ENCODE measurements at regions not wholly inside any gene's neighbourhood (a gene's known extent, or its start where the extent isn't known, plus 50 kb on each side); places are given as distances from the start of the nearest gene placed in this dataset.

- DNase-seq = no peak
Measured at GRCh38 chr5:67383451-67383850, 186.9 kb upstream of the CD180 start.

DNA sequence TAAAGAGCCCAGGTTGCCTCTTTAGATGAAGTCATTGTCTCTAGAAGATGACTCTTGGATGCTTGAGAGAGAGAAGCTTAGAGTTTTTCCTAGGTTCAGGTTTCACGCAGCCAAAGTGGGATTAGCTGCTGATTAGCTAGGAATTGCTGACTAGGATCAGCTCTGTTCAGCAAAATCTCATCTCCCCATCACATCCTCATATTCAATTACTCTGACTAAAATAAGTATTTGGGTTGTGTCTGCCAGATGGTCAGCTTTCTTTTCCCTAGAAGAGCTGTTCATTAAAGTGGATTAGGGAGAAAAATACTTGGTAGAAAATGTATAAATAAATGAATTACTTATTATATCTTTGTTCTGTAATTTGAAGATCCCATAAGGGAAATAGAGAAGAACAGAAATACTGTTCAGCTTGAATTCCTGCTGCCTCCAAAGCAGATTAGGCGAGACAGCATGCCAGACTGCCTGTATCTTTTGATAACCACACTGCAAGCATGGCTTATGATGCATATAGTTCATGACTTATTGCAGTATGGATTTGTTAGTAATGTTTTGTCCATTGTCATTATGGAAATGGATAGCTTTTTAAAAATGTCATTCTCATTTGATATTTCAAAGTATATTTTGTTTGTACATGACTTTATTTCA lies 184.8 kb upstream of the CD180 start:
- DNase-seq = no peak

DNA sequence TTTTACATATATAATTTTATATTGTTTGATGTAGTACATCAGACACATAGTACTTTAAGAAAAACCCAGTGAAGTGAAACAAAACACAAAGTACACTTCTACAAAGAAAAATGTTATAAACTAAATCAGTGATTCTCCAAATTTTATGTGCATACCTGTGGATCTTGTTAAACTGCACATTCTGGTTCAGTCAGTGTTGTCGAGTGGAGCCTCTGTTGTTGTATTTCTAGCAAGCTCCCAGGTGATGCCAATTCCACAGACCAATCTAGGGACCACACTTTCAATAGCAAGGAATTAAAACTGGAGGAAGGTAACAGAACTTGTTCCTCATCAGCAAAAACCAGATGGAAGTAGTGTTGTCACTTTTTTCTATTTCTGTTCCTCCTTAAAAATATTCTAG lies 183.8 kb upstream of the CD180 start:
- DNase-seq = no peak

GRCh38 chr5:67379753-67380152 lies 183.2 kb upstream of the CD180 start:
- DNase-seq = no peak

DNA sequence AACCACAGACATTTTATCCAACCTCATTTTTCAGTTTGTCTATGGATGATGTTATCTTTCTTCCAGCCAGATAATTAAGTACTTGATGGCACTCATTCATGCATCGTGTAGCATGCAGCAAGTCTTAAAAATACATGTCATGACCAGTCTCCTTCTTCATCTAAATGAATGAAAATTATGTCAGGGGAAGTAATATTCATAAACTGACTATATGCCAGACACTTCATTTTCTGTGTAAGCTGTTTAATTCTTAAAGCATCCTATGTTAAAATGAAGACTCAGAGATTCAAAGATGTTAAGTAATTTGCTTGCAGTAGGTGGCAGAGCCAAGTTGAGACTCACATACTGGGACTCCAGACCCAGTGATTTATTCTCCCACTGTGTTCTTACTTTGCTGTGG lies 181.7 kb upstream of the CD180 start:
- DNase-seq = no peak

DNA sequence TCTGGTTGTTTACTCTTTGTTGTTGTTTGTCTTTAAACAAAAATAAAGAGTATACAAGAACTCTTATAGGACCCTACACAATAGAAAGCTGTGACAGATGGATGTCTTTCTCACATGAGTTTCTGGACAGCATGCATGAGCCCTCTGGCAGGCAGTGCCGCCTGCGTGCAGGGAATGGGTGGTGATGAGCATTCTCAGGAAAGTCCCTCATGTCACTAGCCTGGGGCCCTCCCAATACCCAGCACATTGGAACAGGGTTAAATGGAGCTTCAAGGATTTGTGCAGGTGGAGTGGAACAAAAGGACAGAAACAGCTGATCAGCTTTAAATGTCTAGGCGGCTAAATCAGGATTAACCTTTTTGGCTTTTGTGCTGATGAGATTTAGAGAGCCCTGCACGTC lies 181.0 kb upstream of the CD180 start:
- DNase-seq = no peak

GRCh38 chr5:67375606-67376005 lies 179.0 kb upstream of the CD180 start:
- no peak for DNase-seq

- DNase-seq = no peak
Measured at GRCh38 chr5:67374378-67374777, 177.8 kb upstream of the CD180 start.

GRCh38 chr5:67373518-67373917 lies 176.9 kb upstream of the CD180 start:
- no peak for DNase-seq

DNA sequence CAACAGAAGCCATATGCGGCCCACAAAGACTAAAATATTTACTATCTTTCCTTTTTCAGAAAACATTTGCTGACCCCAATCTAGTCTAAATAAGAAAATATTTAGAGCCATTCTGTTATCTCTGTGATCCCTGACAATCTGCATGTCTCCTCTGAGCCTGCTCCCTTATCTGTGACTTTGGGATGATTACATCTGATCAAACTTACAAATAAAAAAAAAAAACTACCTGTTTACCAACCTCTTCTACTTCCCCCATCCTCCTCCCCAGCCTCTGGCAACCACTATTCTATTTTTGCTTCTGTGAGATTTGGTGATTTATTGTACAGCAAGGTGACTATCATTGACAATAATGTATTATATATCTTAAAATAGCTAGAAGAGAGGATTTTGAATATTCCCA lies 176.3 kb upstream of the CD180 start:
- no peak for DNase-seq

- DNase-seq = no peak
Measured at GRCh38 chr5:67371924-67372323, 175.3 kb upstream of the CD180 start.

GRCh38 chr5:67366691-67367395 lies 170.2 kb upstream of the CD180 start:
- DNase-seq = no peak

GRCh38 chr5:67366276-67366675 lies 169.7 kb upstream of the CD180 start:
- DNase-seq = no peak

DNA sequence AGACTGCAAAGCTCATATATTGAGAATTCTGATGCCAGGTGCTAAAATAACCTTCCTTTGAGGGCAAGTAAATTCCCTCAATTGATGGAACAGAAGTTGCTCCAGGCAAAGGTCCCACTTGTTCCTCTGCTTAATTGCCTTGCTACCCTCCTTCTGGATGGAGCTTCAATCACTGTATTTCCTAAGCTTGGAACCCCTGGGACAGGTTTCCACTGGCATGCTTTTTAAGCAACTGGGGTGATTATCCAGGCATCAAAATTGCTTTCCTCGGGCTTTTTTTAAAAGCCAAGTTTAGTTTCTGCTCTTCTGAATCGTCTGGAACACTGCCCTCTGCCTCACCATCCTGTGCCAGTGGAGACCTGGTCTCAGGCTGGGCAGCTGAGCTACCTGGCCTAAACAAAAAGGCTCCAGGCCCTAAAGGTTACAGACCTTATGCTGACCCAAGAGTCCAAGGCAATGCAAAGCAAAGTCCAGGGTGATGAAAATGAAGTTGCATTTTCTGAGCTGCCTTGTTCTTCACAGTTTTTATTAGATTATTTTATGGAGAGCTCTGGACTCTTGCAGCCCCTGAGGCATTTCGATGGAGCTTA lies 167.9 kb upstream of the CD180 start:
- no peak for DNase-seq

DNA sequence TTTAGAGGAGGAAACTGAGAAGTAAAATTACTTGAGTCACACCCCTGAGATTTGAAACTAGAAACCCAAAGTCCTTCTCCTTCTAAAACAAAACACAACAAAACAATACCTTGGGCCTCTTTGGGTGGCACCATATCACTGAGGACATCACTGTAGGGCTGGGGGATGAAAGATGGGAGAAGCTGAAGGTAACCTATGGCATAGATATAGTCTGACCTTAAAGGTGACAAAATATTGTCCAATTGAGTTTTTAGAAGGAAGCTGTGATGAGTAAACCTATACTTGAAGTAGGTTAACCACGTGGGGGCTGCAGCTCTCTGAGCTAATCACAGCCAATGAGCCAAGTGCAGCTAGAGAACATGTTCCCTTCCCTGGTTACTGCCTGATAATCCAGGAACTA lies 167.4 kb upstream of the CD180 start:
- no peak for DNase-seq

GRCh38 chr5:67363180-67363709 lies 166.6 kb upstream of the CD180 start:
- no peak for DNase-seq

- DNase-seq = no peak
Measured at GRCh38 chr5:67361932-67362729, 165.5 kb upstream of the CD180 start.

GRCh38 chr5:67360047-67360446 lies 163.4 kb upstream of the CD180 start:
- no peak for DNase-seq

GRCh38 chr5:67358186-67358585 lies 161.6 kb upstream of the CD180 start:
- no peak for DNase-seq

DNA sequence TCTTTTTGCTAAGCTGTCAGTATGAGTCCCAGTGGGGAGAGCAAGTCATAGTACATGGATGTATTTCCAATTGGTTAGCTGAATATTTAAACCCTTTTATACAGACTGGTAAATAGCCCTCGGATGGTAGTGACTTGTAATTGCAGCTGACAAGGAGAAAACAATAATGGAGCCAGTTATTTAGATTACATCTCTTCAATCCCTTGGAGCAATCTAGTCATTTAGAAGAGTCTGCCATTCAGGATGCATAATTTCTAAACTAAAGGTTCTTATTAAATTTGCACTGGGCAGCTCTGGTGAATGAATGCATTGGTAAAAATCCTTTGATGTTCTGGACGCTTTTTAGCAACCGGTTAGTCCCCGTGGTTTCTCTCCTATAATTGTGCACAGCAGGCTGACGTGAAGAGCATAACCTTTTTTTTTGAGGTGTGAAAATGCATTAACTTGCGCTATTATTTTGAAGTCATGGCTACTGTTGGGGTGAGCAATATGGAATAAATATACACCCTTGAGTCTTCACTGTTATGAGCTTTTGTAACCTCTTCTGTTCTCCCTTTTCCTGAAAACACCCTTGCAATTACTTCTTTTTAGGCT lies 158.6 kb upstream of the CD180 start:
- no peak for DNase-seq

- DNase-seq = no peak
Measured at GRCh38 chr5:67353500-67354450, 157.2 kb upstream of the CD180 start.
